Activated B cell treated with CpG ODN at 0.5 μM for 24 hours (primary cell): ENCODE measurements at regions not wholly inside any gene's neighbourhood (a gene's known extent, or its start where the extent isn't known, plus 50 kb on each side); places are given as distances from the start of the nearest gene placed in this dataset.

Experiments
- ATAC-seq: fragments of 200-7000 bp; cut with Tn5 transposase; one replicate; pipeline ENCODE4 v1.10.0; 2021; ENCODE audit warnings: low read depth, mild to moderate bottlenecking, moderate library complexity
- CTCF ChIA-PET: fragments of 350-600 bp; sonication (Branson Sonifier 250); formaldehyde crosslinking; loops from one replicate; lab custom pipeline; 2021; ENCODE audit warnings: antibody characterized with exemption; lab: Charles Lee
- POLR2A ChIA-PET: fragments of 350-600 bp; sonication (Branson Sonifier 250); formaldehyde crosslinking; loops from one replicate; lab custom pipeline; 2021; ENCODE audit warnings: antibody characterized with exemption; lab: Charles Lee
- DNase-seq: peaks from one replicate; pipeline ENCODE4 v3.0.0; 2022
- H3K27ac Mint-ChIP-seq: one replicate; pipeline ENCODE4 v1.8.0; 2020; ENCODE audit warnings: mixed read lengths
- H3K27me3 Mint-ChIP-seq: one replicate; pipeline ENCODE4 v1.8.0; 2021; ENCODE audit warnings: mixed read lengths
- H3K36me3 Mint-ChIP-seq: one replicate; pipeline ENCODE4 v1.8.0; 2021; ENCODE audit warnings: low read depth, mixed read lengths
- H3K4me1 Mint-ChIP-seq: one replicate; pipeline ENCODE4 v1.8.0; 2021; ENCODE audit warnings: mixed read lengths
- H3K4me3 Mint-ChIP-seq: one replicate; pipeline ENCODE4 v1.8.0; 2020; ENCODE audit warnings: mild to moderate bottlenecking, mixed read lengths
- H3K9me3 Mint-ChIP-seq: one replicate; pipeline ENCODE4 v1.8.0; 2020; ENCODE audit warnings: mixed read lengths
- intact Hi-C: fragments of 100-400 bp; cut with micrococcal nuclease; formaldehyde crosslinking; loops from one replicate; pipeline ENCODE4 v1.15.1; 2024
- TF ChIP-seq, protein P1 (sequence below): fragments of 200-600 bp; IDR thresholded peaks from one replicate; pipeline ENCODE4 v1.8.0; 2022; ENCODE audit warnings: antibody characterized with exemption, mild to moderate bottlenecking

GRCh38 chr2:129767346-129768035 is 212.0 kb upstream of the RAB6C start:
- Mint-ChIP-seq H3K27me3 (peaks cover 2% of the 10 kb centered on the region), H3K27ac (no peak overlapping the region), H3K4me3 (no peak overlapping the region), H3K9me3 (no peaks in the 10 kb centered on the region), H3K36me3 (no peaks in the 10 kb centered on the region), H3K4me1 (no peaks in the 10 kb centered on the region)
- intact Hi-C loops = no loop called here
- ChIA-PET CTCF (no interaction called here), POLR2A (no interaction called here)
- ATAC-seq (no peak), DNase-seq (no peak)
- TF ChIP-seq, protein P1, sequence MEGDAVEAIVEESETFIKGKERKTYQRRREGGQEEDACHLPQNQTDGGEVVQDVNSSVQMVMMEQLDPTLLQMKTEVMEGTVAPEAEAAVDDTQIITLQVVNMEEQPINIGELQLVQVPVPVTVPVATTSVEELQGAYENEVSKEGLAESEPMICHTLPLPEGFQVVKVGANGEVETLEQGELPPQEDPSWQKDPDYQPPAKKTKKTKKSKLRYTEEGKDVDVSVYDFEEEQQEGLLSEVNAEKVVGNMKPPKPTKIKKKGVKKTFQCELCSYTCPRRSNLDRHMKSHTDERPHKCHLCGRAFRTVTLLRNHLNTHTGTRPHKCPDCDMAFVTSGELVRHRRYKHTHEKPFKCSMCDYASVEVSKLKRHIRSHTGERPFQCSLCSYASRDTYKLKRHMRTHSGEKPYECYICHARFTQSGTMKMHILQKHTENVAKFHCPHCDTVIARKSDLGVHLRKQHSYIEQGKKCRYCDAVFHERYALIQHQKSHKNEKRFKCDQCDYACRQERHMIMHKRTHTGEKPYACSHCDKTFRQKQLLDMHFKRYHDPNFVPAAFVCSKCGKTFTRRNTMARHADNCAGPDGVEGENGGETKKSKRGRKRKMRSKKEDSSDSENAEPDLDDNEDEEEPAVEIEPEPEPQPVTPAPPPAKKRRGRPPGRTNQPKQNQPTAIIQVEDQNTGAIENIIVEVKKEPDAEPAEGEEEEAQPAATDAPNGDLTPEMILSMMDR = no peak

DNA sequence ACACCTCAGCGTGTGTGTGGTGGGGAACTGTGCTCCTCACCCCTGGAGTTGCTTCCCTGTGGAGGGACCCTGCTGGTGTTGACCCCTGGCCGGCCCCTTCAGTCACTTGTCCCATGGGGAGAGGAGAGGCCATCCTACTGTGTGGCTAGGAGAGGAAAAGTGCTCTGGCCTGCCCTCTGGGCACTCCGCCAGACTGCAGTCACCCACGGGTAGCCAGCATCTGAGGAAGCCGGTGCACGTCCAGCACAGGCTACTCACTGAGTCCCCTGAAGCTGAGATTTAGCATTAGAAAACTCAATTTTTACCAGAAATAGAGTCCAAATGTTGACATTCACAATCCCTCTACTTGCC is 211.5 kb upstream of the RAB6C start:
- H3K27me3 Mint-ChIP-seq = peaks cover 2% of the 10 kb centered on the region
- H3K4me1 Mint-ChIP-seq = no peaks in the 10 kb centered on the region
- ATAC-seq = no peak

DNA sequence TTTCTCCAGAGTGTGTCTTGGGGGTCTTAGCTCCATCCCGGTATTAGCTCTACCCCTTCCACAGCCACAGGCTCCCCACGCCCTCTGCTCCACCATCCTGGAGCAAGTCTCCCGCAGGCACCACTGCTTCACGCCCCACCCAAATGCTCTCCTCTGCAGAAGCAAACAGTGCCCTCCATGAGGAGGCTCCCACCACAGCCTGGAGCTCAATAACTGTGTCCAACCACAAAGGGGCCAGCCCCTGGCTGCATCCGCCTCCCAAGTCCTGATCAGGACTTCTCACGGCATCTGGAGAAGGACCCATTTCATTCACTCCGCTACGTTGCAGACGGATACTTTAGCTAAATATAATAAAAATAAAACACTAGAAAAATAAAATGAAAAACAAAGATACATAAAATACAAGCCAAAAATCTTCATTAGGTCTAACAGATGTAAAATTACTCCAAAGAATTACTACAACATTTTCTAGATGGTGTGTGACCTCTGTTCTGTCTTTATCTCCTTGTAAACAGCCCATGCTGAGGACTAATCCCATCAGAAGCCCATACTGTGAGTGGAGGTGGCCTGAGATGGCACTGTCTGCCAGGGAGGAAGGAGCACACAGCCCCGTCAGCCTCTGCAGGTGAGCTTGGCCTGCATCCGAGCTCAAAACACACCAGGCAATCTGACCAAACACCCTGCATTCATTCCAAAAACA is 210.8 kb upstream of the RAB6C start:
- CTCF ChIA-PET = no interaction called here

More for the DNA sequence above, 211.5 kb upstream of the RAB6C start:
- Mint-ChIP-seq H3K4me3 (no peak overlapping the region), H3K36me3 (no peaks in the 10 kb centered on the region), H3K9me3 (no peaks in the 10 kb centered on the region), H3K27ac (no peak overlapping the region)
- no peak for DNase-seq
- ChIA-PET CTCF (no interaction called here), POLR2A (no interaction called here)
- TF ChIP-seq, protein P1 = no peak
- intact Hi-C loops = no loop called here

DNA sequence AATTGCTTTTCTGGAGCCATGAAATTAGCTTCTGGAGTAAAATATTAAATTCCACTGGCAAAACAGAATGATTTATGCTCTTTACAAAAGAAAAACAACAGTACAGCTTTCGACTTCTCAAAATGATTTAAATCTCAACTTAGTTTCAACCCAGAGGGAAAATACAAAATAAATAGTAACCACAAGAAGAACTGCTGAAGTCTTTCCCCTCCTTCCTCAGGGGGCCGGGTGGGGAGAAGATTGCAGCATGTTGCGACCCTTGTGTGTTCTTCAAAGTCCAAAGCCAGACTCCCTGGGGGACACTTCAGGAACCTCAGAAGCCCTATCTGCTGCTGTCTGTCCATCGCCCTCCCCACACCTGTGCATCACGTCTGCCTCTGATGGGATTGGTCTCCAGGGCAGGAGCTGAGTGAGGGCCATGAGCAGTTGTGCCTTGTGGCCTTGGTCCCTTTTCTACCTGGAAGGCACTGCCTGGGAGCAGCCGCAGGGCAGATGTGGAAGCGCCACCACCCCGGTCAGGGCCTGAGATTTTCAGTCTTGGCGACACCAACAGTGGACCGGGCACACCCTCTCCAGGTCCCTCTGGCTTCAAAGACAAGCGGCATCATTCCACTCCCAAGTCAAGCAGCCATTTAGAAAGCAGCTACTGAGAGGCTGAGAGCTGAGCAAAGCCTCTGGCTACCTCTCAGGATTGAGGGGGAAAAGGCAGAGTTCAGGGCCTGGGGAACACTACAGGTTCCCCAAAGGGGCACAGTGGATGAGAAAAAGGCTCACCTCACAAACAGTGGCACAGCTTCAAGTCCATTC is 210.1 kb upstream of the RAB6C start:
- POLR2A ChIA-PET = no interaction called here
- H3K36me3 Mint-ChIP-seq = no peaks in the 10 kb centered on the region
- ATAC-seq = no peak
- intact Hi-C loops = no loop called here
- H3K27me3 Mint-ChIP-seq = no peaks in the 10 kb centered on the region
- H3K9me3 Mint-ChIP-seq = no peaks in the 10 kb centered on the region
- H3K27ac Mint-ChIP-seq = no peak overlapping the region
- TF ChIP-seq, protein P1 = no peak
- CTCF ChIA-PET = no interaction called here
- no peaks in the 10 kb centered on the region for H3K4me1 Mint-ChIP-seq
- H3K4me3 Mint-ChIP-seq = no peak overlapping the region
- no peak for DNase-seq

More for the DNA sequence above, 210.8 kb upstream of the RAB6C start:
- Mint-ChIP-seq H3K27me3 (peaks cover 2% of the 10 kb centered on the region), H3K4me1 (no peaks in the 10 kb centered on the region), H3K9me3 (no peaks in the 10 kb centered on the region), H3K4me3 (no peak overlapping the region), H3K36me3 (no peaks in the 10 kb centered on the region), H3K27ac (no peak overlapping the region)
- intact Hi-C loops = no loop called here
- TF ChIP-seq, protein P1 = no peak
- DNase-seq (no peak), ATAC-seq (no peak)
- POLR2A ChIA-PET = no interaction called here
